Amniotic epithelial cell (primary cell): ENCODE measurements at regions not wholly inside any gene's neighbourhood (a gene's known extent, or its start where the extent isn't known, plus 50 kb on each side); places are given as distances from the start of the nearest gene placed in this dataset.

ENCODE experiments used
- DNase-seq: peaks from one replicate; pipeline ENCODE4 v3.0.0-alpha.2; 2010; ENCODE audit warnings: low read depth

DNA sequence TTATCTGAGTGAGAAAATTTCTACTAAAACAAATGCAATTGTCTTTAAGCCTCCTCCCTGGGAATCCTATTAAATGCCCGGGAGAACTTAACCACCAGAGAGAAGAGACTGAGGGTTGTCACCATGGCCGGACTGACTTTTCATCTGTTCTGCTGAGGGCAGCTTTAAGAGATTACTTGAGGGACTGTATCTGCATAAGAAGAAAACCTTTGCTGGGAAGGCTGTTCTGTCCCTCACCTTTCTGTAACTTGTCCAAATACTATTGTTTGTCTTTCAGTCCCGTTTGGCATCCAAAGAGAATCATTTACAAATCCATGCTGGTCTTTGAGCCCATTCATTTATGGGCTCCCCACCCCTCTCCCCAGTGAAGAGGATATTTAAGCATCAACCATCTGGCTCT is 306.3 kb upstream of the FLRT2 start:
- no peak for DNase-seq

DNA sequence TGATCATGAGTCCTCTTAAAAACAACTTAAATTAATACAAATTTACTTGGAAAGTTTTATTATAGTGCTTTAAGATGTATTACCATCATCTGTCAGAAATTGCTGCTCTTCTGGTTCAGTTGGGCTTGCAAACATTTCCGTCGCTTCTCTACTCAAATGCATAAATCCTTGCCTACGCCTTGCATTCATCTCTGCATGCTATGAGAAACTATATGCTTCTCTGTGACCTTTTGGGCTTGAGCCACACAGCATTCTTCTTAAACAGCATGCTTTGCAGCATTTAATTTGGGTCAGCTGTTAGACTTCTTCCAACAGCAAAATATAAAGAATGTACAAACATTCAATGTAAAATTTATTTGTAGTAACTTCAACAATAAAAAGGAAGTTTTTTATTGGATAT is 305.7 kb upstream of the FLRT2 start:
- no peak for DNase-seq

- peak; percentile 90 for DNase-seq
These were observed 296.2 kb upstream of the FLRT2 start for GRCh38 chr14:85233756-85234155.

DNA sequence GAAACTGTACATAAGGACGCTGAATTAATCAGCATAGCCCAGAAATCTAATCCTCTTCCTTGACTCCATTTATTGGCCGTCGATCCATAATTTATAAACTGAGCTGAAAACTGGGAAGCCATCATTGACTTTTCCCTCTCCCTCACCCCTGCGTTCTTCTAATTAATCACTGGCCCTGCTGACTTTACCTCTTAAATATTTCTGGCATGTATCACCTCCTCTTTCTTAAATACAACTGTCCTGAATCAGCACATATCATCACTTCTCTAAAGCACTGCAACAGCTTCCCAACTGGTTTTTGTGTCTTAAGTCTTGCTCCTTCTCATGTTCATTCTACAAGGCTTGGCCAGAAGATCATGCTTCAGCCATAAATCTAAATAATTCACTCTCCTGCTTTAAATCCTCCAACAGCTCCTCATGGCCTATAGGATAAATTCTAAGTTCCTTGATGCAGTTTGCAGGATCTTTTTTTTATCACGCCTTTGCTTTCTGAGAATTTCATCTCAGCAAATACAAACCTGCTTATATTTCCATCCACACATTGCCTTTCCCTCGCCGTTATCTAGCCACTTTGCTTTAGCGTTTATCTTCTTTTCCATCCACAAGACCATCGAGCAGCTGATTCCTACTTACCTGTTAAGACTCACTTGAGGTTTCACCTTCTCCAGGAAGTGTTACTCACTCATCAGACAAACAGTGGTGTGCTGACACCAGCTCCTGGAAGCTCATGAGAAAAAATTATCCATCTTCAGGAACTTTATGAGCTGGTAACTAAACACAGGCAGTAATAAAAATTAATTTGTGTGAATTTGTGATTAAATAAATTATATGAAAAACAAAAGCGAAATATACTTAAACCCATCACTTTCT is 295.6 kb upstream of the FLRT2 start:
- peak; percentile 74 for DNase-seq

GRCh38 chr14:85235868-85236267 is 294.1 kb upstream of the FLRT2 start:
- DNase-seq = no peak

DNA sequence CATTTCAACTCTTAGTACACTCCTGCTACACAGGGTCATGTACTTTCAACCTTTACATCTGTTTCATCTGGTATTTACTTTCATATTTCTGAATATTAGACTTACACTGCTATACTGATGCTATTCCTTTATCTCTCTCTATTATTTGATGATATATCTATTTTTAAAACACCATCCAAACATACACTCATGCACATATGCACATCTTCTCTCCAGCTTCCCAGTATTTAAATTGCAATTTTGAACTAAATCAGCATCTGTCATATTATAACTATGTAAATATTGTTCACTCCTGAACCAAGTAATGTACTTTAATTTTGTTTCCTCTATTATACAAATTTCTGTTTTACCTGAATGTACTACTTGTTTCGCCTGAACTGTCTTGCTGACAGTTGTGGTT is 293.6 kb upstream of the FLRT2 start:
- no peak for DNase-seq

- no peak for DNase-seq
These were observed 290.2 kb upstream of the FLRT2 start for GRCh38 chr14:85239791-85240190.

- DNase-seq = peak; percentile 12
These were observed 288.7 kb upstream of the FLRT2 start for GRCh38 chr14:85241022-85241855.

DNA sequence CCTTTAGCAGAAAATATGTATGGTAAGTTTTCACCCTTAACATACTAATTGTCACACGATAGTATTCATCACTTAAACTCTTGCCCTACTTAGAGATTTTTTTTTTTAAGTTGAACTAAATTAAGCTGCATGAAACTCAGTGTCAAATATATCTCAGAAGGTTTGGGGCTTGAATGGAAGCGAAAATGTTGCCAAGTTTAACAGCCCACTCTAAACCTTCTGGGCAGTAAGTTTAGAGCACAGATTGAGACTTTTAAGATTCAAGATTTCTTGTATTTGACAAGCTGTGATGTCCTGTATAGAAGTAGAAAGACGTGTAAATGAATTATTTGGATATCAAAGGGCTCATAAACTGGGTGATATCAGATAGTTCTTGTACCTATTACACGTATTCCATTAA is 287.3 kb upstream of the FLRT2 start:
- DNase-seq = no peak

- DNase-seq = no peak
These were observed 286.6 kb upstream of the FLRT2 start for GRCh38 chr14:85243321-85243720.

DNA sequence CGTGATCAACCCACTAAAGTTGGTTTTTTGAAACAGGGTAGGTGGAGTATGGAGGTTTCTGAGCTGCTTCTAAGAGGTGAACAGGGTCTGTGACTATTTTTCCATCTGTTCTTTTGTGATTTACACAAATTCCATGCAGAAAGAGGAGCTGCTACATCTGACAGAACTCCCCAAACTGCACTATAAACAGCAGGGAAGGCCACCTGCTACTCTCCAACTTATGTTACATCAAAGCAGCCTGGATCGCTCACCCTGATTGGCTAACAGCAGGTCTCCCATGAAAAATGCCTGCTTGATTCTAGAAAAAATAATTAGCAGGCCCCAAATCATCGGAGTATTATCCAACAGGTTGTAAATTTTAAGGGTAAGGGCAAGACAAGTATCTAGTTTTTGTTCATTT is 282.9 kb upstream of the FLRT2 start:
- no peak for DNase-seq

- DNase-seq = peak; percentile 46
These were observed 280.9 kb upstream of the FLRT2 start for GRCh38 chr14:85248881-85249635.

GRCh38 chr14:85250414-85251189 is 279.3 kb upstream of the FLRT2 start:
- no peak for DNase-seq

DNA sequence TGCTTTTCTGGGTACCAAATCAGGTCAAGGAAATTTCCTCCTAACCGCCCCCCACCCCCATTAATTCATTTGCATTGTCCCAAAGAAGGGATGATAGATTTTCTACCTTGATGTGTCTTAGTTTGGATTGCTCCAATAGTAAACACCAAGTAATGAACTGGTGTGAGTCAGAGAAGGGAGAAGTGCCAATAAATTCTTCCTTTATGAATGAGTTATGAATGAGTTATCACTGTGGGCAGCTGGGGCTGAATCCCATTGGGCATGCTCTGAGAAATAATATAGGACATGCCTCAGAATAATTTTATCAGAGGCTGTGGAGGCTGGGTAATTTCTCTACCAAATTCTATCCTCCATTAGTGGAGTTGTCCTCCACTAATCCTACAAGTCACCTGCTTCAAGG is 277.9 kb upstream of the FLRT2 start:
- DNase-seq = peak; percentile 52

- no peak for DNase-seq
These were observed 275.2 kb upstream of the FLRT2 start for GRCh38 chr14:85254711-85255110.

- DNase-seq = no peak
These were observed 272.7 kb upstream of the FLRT2 start for GRCh38 chr14:85257287-85257686.

GRCh38 chr14:85263916-85264675 is 265.8 kb upstream of the FLRT2 start:
- DNase-seq = no peak

GRCh38 chr14:85273099-85273677 is 256.8 kb upstream of the FLRT2 start:
- DNase-seq = no peak

DNA sequence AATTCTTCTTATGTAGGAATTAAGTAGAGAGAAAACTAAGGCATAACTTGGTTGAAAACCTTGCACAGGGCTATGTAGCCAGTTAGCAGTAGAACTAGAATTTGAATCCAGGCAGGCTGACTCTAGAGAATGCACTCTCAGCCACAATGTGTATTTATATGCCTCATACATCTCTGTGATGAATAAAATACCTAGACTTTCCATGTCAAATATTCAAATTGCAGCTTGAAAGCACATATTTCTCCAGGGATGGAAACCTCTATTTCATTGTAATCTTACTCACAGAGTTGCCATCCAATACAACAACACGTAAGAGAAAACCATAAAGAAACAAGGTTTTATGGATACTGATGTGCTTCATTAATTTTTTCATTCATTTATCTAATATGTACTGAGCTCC is 256.0 kb upstream of the FLRT2 start:
- DNase-seq = no peak

GRCh38 chr14:85276161-85276978 is 253.6 kb upstream of the FLRT2 start:
- no peak for DNase-seq
